ENCODE measurements at regions not wholly inside any gene's neighbourhood (a gene's known extent, or its start where the extent isn't known, plus 50 kb on each side); places are given as distances from the start of the nearest gene placed in this dataset.
A peak's percentile ranks its signal among the peaks of the same experiment; 100 is the strongest.

DNA sequence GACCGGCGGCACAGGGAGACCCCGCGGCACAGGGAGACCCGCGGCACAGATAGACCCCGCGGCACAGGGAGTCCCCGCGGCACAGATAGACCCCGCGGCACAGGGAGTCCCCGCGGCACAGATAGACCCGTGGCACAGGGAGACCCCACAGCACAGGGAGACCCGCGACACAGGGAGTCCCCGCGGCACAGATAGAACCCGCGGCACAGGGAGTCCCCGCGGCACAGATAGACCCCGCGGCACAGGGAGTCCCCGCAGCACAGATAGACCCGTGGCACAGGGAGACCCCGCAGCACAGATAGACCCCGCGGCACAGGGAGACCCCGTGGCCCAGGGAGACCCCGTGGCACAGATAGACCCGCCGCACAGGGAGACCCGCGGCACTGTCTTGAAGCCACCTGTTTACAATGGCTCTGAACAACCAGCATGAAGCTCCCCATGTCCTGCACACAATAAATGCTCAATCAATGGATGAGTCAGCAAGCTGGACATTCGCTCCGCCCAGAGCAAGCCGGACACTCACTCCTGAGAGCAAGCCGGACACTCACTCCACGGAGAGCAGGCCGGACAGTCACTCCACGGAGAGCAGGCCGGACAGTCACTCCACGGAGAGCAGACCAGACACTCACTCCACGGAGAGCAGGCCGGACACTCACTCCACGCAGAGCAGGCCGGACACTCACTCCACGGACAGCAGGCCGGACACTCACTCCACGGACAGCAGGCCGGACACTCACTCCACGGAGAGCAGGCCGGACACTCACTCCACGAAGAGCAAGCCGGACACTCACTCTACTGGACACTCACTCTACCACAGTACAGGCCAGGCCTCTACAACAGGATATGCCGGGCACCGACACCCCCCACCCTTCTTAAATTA is 121.9 kb downstream of the RFLNA start:
- peaks cover 15% of the 10 kb centered on the region for H3K79me2 ChIP-seq (ENCODE audit: control insufficient read depth, insufficient read depth, low read length, unreplicated experiment)
- H3K36me3 ChIP-seq (ENCODE audit: insufficient read depth, low read length), result peaks cover 29% of the 10 kb centered on the region
- H3K4me3 ChIP-seq (ENCODE audit: low read depth, low read length), result no peak overlapping the region
- H3K4me1 ChIP-seq (ENCODE audit: control insufficient read depth, insufficient read depth, low read length, unreplicated experiment), result peaks cover 12% of the 10 kb centered on the region
- H3K27ac ChIP-seq (ENCODE audit: low read depth, low read length), result no peak overlapping the region
- no peaks in the 10 kb centered on the region for H3K27me3 ChIP-seq (ENCODE audit: insufficient read depth, low read length)
- no peak overlapping the region for H2AFZ ChIP-seq (ENCODE audit: low read length, unreplicated experiment)

DNA sequence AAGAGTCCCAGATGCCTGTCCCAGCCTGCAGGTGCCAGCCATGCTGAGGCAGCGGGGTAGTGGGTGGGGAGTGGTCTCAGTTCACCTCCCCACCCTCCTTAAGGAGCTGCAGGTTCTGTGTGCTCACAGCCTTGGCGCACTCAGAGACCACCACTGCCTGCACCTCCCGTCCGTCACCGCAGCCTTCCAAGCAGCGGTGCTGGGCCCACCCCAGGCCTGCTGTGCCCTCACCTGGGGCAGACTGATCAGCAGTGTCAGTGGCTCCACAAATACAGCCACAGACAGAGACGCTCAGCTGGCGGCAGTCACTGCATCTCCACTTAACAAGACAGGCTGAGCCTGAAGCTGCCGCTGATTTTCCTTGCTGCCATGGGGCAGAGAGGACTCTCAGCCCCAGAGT is 120.2 kb downstream of the RFLNA start:
- H3K4me3 ChIP-seq (ENCODE audit: low read depth, low read length), result no peak overlapping the region
- peaks cover 16% of the 10 kb centered on the region for H3K79me2 ChIP-seq (ENCODE audit: control insufficient read depth, insufficient read depth, low read length, unreplicated experiment)

DNA sequence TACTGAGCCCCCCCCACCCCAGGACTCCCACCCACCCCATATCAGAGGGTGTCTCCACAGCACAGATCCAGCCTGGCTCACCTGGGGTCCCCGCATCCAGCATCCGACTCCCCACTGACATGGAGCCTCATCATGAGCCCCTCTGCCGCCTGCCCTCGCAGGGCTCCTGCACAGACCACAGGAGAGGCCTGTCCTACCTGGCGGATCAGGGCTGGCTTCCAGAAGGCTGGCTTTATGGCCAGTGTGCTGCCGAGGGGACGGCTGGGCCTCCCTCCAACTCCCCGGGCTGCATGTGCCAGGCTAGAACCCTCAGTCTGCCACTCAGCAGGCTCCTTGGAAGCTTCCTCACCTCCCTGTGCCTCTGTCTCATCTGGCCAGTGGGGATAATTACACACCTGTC is 119.0 kb downstream of the RFLNA start:
- H3K27ac ChIP-seq (ENCODE audit: low read depth, low read length), result no peak overlapping the region
- peaks cover 13% of the 10 kb centered on the region for H3K36me3 ChIP-seq (ENCODE audit: insufficient read depth, low read length)

More for the DNA sequence above, 120.2 kb downstream of the RFLNA start:
- Histone ChIP-seq H3K27ac (ENCODE audit: low read depth, low read length) (no peak overlapping the region), H3K27me3 (ENCODE audit: insufficient read depth, low read length) (no peaks in the 10 kb centered on the region), H3K36me3 (ENCODE audit: insufficient read depth, low read length) (peaks cover 24% of the 10 kb centered on the region), H3K4me1 (ENCODE audit: control insufficient read depth, insufficient read depth, low read length, unreplicated experiment) (peaks cover 29% of the 10 kb centered on the region), H2AFZ (ENCODE audit: low read length, unreplicated experiment) (no peak overlapping the region)

DNA sequence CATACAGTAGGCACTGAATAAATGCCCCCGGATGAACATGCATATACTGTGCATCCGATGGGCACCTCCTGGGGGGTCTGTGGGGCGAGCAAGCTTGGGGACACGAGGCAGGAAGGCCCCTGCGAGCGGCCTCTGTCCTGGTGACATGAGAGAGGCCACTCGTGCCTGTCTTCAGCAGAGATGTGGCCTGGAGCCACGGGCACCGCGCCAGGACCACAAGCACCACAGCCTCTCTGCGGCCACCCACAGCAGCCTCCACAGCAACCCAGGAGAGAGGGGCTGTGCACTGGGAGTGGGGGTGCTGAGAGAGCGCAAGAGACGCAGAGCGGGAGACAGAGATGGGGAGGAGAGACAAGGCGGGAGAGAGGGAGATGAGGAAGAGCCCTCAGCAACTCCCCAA is 118.5 kb downstream of the RFLNA start:
- Histone ChIP-seq H3K79me2 (ENCODE audit: control insufficient read depth, insufficient read depth, low read length, unreplicated experiment) (peaks cover 16% of the 10 kb centered on the region), H3K27me3 (ENCODE audit: insufficient read depth, low read length) (no peaks in the 10 kb centered on the region), H3K4me1 (ENCODE audit: control insufficient read depth, insufficient read depth, low read length, unreplicated experiment) (peaks cover 30% of the 10 kb centered on the region), H3K36me3 (ENCODE audit: insufficient read depth, low read length) (peaks cover 11% of the 10 kb centered on the region), H3K27ac (ENCODE audit: low read depth, low read length) (no peak overlapping the region), H3K4me3 (ENCODE audit: low read depth, low read length) (no peak overlapping the region), H2AFZ (ENCODE audit: low read length, unreplicated experiment) (no peak overlapping the region)

More for the DNA sequence above, 119.0 kb downstream of the RFLNA start:
- Histone ChIP-seq H3K4me3 (ENCODE audit: low read depth, low read length) (no peak overlapping the region), H3K4me1 (ENCODE audit: control insufficient read depth, insufficient read depth, low read length, unreplicated experiment) (peaks cover 30% of the 10 kb centered on the region), H2AFZ (ENCODE audit: low read length, unreplicated experiment) (no peak overlapping the region), H3K79me2 (ENCODE audit: control insufficient read depth, insufficient read depth, low read length, unreplicated experiment) (peaks cover 16% of the 10 kb centered on the region), H3K27me3 (ENCODE audit: insufficient read depth, low read length) (no peaks in the 10 kb centered on the region)

DNA sequence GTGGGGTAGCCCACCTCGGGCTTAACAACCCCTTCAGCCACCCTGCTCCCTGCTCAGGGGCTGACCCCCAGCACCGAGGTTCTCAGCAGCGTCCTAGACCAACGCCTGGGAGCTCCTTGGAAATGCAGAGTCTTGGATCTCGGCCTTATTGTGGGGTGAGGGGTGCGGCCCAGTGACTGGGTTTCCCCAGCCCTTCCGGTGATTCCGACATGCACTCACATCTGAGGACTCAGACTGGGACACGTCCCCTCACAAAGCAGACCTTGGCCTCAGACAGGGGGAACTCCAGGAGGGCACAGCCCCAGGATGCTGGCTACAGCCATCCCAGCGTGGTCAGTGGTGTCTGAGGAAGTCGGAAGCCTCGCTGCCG is 117.7 kb downstream of the RFLNA start:
- Histone ChIP-seq H3K79me2 (ENCODE audit: control insufficient read depth, insufficient read depth, low read length, unreplicated experiment) (peaks cover 16% of the 10 kb centered on the region), H3K27ac (ENCODE audit: low read depth, low read length) (0 out of 2 replicates have a peak overlapping the region, but pooled peaks have one; percentile 79), H3K4me1 (ENCODE audit: control insufficient read depth, insufficient read depth, low read length, unreplicated experiment) (peaks cover 30% of the 10 kb centered on the region), H2AFZ (ENCODE audit: low read length, unreplicated experiment) (no peak overlapping the region), H3K27me3 (ENCODE audit: insufficient read depth, low read length) (no peaks in the 10 kb centered on the region), H3K36me3 (ENCODE audit: insufficient read depth, low read length) (peaks cover 5% of the 10 kb centered on the region), H3K4me3 (ENCODE audit: low read depth, low read length) (no peak overlapping the region)

DNA sequence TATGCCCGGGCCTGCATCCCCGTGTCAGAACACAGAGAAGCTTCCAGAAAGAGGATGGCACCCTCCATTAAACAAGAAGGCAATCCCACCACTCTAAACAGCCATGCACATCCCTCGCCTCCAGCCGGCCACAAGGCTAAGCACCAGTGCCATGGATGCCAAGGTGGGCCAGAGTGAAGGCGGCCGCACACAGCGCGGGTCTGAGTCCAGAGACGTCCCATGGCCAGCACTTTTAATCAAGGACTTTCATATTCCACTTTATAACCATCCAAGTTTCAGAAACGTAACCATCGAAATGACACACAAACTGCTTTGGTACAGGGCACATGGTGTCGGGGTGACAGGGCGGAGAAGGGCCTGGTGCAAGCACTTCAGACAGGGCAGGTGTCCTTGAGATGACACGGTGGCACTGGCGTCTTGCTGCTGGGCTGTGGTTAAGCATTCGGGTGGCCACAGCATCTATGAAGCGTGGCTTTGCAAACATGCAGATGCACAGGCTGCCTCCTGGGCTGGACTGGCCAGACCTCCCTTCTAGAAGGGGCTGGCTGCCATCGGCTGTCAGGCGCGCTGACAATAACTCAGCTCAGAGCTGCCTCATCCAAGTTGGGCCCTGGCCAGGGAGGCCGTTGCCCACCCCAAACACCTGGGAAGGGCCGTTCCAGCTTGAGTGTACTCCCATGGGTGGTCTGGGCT is 117.2 kb downstream of the RFLNA start:
- H2AFZ ChIP-seq (ENCODE audit: low read length, unreplicated experiment), result no peak overlapping the region
- H3K36me3 ChIP-seq (ENCODE audit: insufficient read depth, low read length), result no peaks in the 10 kb centered on the region
- no peak overlapping the region for H3K4me3 ChIP-seq (ENCODE audit: low read depth, low read length)
- H3K79me2 ChIP-seq (ENCODE audit: control insufficient read depth, insufficient read depth, low read length, unreplicated experiment), result peaks cover 14% of the 10 kb centered on the region
- peaks cover 30% of the 10 kb centered on the region for H3K4me1 ChIP-seq (ENCODE audit: control insufficient read depth, insufficient read depth, low read length, unreplicated experiment)
- no peaks in the 10 kb centered on the region for H3K27me3 ChIP-seq (ENCODE audit: insufficient read depth, low read length)
- H3K27ac ChIP-seq (ENCODE audit: low read depth, low read length), result peak overlapping the region; percentile 79

DNA sequence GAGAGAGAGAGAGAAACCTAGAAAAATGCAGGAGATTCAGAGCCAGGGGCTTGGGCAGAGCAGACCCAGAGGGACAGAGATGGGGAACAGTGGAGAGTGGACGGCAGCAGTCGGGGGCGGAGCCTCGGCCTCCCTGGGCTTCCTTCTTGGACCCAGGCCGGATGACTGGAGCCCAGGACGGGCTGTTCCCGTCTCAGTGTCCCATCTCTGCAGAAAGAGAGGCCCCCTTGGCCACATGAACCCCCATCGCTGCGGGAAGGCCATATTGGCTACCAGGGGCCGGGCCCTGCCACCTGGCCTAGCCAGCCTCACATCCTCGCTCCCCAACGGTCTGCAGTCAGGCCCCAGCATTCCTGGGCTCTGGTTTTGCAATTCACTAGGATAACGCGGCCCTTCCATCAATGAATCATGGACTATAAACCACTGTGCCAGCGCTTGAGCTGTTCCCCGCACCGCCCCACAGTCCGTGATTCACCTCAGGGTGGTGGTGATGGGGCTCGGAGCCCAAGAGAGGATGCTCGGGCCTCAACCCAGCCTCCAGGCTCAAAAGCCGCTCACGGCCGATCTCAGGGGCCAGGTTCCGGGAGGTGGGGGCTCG is 116.5 kb downstream of the RFLNA start:
- H3K79me2 ChIP-seq (ENCODE audit: control insufficient read depth, insufficient read depth, low read length, unreplicated experiment), result peaks cover 12% of the 10 kb centered on the region
- H3K36me3 ChIP-seq (ENCODE audit: insufficient read depth, low read length), result no peaks in the 10 kb centered on the region
- H3K27ac ChIP-seq (ENCODE audit: low read depth, low read length), result peak overlapping the region; percentile 79
- no peak overlapping the region for H2AFZ ChIP-seq (ENCODE audit: low read length, unreplicated experiment)
- H3K4me1 ChIP-seq (ENCODE audit: control insufficient read depth, insufficient read depth, low read length, unreplicated experiment), result peaks cover 30% of the 10 kb centered on the region
- peak overlapping the region; percentile 50 for H3K4me3 ChIP-seq (ENCODE audit: low read depth, low read length)
- H3K27me3 ChIP-seq (ENCODE audit: insufficient read depth, low read length), result no peaks in the 10 kb centered on the region

DNA sequence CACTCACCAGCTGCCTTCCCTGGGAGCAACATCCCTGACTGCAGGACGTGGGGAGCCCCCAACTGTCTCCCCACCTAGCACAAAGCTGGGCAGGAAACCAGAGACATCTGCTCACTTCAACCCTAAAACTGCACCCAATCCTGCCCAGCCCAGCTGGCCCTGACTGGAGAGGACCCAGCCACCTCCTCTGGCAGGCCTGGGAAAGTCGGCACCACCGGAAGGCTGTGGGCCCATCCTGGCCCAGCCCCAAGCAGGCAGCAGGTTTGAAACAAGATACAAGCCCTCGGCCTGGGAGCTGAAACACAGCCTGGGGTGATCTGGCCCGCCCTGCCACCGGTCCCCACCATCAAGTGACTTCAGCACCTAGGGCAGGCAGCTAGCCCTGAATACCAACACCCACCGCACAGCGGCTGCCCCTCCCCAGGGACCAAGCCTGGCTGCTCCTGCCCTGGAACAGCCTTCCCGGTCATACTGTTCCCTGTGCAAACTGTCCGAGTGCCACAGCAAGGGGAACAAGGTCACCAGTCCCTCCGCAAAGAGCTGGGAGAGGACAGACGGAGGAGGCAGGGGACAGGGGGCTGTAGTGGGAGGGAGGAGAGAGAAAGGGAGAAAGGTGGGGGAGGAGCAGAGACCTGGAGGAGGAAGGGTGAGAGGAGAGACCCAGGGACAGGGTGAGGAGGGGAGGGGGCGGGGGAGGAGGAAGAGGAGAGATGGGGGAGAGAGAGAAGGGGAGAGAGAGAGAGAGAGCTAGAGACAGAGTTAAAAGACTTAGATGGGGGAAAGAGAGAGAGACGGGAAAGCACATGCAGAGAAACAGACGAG is 115.7 kb downstream of the RFLNA start:
- Histone ChIP-seq H3K79me2 (ENCODE audit: control insufficient read depth, insufficient read depth, low read length, unreplicated experiment) (peaks cover 12% of the 10 kb centered on the region), H2AFZ (ENCODE audit: low read length, unreplicated experiment) (no peak overlapping the region), H3K27ac (ENCODE audit: low read depth, low read length) (peak overlapping the region; percentile 79)

DNA sequence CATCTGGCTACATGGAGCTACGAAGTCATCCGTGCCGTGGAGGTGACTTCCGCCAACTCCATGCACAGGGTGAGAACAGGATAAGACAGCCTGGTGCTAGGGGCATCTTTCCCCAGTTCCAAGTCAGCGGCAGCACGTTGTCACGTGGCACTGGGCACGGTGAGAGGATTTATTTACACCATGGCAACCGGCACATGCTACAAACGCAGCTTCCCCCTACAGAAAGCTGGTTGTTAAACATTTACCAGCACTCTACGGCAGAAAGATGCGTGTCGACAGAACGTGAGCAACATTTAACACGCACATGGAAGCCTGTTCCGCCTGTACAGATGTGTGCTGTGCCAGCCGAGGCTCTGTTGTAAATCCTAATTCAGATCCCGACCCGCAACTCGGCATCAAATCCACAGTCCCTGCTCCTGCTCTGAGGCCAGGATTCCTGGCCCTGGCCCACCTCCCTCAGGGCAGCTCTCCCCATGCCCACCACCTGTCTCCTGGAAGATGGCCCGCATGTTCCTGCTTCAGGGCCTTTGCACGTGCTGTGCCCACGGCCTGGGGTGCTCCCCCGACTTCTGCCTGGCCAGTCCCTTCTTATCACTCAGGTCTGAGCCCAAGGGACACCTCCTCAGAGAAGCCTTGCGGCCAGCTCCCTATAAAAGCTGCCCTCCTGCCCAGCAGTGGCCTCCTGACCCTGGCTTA is 114.1 kb downstream of the RFLNA start:
- peaks cover 13% of the 10 kb centered on the region for H3K79me2 ChIP-seq (ENCODE audit: control insufficient read depth, insufficient read depth, low read length, unreplicated experiment)
- H3K27me3 ChIP-seq (ENCODE audit: insufficient read depth, low read length), result no peaks in the 10 kb centered on the region
- no peaks in the 10 kb centered on the region for H3K36me3 ChIP-seq (ENCODE audit: insufficient read depth, low read length)
- no peak overlapping the region for H2AFZ ChIP-seq (ENCODE audit: low read length, unreplicated experiment)
- H3K4me1 ChIP-seq (ENCODE audit: control insufficient read depth, insufficient read depth, low read length, unreplicated experiment), result peaks cover 39% of the 10 kb centered on the region
- no peak overlapping the region for H3K27ac ChIP-seq (ENCODE audit: low read depth, low read length)
- no peak overlapping the region for H3K4me3 ChIP-seq (ENCODE audit: low read depth, low read length)

More for the DNA sequence above, 115.7 kb downstream of the RFLNA start:
- Histone ChIP-seq H3K4me1 (ENCODE audit: control insufficient read depth, insufficient read depth, low read length, unreplicated experiment) (peaks cover 30% of the 10 kb centered on the region), H3K27me3 (ENCODE audit: insufficient read depth, low read length) (no peaks in the 10 kb centered on the region), H3K4me3 (ENCODE audit: low read depth, low read length) (0 out of 2 replicates have a peak overlapping the region, but pooled peaks have one; percentile 50), H3K36me3 (ENCODE audit: insufficient read depth, low read length) (no peaks in the 10 kb centered on the region)
